AG09309 (cell line): ENCODE measurements at regions not wholly inside any gene's neighbourhood (a gene's known extent, or its start where the extent isn't known, plus 50 kb on each side); places are given as distances from the start of the nearest gene placed in this dataset.

Experiments
- DNase-seq: peaks from one replicate; pipeline ENCODE4 v3.0.0-alpha.2; 2010; ENCODE audit warnings: low read depth
- H3K4me3 ChIP-seq: 2 replicates; pipeline ENCODE4 v1.5.1; 2011; ENCODE audit warnings: mild to moderate bottlenecking, low read depth, low read length, moderate library complexity; ENCODE audit not compliant: control insufficient read depth
- TF ChIP-seq, protein P1 (sequence below): IDR thresholded peaks from 2 replicates; pipeline ENCODE4 v1.5.1; 2011; ENCODE audit warnings: mild to moderate bottlenecking, low read depth, low read length, inconsistent platforms; ENCODE audit not compliant: insufficient read depth, control insufficient read depth; ENCODE audit errors: missing control alignments

DNA sequence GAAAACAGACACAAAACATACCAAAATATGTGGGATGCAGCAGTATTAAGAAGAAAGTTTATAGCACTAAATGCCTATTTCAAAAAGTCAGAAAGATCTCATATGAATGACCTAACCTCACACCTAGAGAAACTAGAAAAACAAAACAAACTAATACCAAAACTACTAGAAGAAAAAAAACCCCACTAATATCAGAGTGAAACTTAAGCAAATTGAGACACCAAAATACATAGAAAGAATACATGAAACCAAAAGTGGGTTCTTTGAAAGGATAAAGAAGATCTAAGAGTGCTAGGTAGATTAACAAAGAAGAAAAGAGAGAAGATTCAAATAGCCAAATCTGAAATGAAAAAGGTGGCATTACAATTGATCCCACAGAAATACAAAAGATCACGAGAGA is 494.1 kb downstream of the SH2D4B start:
- DNase-seq: no peak
- TF ChIP-seq, protein P1, sequence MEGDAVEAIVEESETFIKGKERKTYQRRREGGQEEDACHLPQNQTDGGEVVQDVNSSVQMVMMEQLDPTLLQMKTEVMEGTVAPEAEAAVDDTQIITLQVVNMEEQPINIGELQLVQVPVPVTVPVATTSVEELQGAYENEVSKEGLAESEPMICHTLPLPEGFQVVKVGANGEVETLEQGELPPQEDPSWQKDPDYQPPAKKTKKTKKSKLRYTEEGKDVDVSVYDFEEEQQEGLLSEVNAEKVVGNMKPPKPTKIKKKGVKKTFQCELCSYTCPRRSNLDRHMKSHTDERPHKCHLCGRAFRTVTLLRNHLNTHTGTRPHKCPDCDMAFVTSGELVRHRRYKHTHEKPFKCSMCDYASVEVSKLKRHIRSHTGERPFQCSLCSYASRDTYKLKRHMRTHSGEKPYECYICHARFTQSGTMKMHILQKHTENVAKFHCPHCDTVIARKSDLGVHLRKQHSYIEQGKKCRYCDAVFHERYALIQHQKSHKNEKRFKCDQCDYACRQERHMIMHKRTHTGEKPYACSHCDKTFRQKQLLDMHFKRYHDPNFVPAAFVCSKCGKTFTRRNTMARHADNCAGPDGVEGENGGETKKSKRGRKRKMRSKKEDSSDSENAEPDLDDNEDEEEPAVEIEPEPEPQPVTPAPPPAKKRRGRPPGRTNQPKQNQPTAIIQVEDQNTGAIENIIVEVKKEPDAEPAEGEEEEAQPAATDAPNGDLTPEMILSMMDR: no peak
- H3K4me3 ChIP-seq: no peak overlapping the region

DNA sequence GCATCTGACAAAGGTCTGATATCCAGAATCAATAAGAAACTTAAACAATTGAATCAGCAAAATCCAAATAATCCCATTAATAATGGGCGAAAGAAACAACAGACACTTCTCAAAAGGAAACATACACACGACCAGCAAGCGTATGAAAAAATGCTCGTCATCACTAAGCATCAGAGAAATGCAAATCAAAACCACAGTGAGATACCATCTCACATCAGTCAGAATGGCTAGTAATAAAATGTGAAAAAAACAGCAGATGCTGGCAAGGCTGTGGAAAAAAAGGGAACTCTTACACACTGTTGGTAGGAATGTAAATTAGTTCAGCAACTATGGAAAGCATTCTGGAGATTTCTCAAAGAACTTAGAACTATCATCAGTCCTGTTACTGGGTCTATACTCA is 496.7 kb downstream of the SH2D4B start:
- TF ChIP-seq, protein P1: no peak
- no peak for DNase-seq
- H3K4me3 ChIP-seq: no peak overlapping the region

DNA sequence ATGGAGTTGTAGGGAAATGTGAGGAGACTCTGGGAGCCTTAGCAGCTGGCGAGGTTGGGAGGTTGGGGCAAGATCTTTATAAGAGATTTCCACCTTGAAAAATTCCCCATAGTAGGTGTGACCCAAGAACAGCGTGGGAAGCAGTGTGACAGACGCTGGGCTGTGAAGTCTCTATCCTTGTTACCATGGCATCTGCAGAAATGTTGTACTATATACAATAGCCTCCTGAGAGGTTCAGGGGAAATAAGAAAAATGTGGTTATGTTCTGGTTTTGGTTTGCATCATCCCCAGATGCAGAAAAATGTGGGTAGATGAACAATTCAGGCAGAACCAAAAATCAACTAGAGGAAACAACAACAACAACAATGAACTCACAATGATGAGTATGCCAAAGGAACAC is 498.6 kb downstream of the SH2D4B start:
- H3K4me3 ChIP-seq: no peak overlapping the region
- TF ChIP-seq, protein P1: no peak
- DNase-seq: no peak

DNA sequence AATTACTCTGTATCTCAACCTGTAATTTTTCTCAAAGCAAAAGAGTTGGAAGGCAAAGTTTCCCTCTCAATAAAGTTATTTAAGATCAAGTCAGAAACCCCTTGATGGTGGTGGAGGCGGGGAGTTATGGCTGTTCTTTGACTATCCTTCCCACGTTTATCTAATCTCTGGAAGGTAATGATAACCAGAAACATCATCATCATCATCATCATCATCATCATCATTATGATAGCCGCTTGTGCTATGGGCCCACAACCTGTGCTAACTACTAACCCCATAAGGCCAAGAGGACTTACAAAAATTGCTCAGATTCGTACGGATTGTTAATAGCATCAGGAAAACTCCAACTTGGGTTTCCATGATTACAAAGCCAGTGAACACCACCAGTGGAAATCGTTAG is 502.3 kb downstream of the SH2D4B start:
- no peak overlapping the region for H3K4me3 ChIP-seq
- no peak for DNase-seq
- TF ChIP-seq, protein P1: no peak

DNA sequence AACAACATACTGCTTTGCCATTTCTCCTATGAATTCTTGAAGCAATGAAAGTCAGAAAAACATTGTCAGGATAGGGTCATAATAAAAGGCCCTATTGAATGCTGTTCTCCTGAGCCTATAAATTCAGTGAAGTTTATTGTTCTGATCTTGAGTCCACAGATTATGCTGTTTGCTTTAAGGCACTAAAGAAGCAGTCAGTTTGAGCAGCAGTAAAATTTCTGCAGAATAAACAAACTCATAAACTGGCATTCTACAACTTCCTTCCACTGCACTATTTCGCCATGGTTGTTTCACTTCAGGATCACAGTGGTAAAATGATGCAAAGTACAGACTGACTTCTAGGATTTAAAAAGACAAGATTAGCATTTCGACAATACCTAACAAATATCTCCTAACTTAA is 503.2 kb downstream of the SH2D4B start:
- TF ChIP-seq, protein P1: no peak
- H3K4me3 ChIP-seq: no peak overlapping the region
- DNase-seq: no peak

DNA sequence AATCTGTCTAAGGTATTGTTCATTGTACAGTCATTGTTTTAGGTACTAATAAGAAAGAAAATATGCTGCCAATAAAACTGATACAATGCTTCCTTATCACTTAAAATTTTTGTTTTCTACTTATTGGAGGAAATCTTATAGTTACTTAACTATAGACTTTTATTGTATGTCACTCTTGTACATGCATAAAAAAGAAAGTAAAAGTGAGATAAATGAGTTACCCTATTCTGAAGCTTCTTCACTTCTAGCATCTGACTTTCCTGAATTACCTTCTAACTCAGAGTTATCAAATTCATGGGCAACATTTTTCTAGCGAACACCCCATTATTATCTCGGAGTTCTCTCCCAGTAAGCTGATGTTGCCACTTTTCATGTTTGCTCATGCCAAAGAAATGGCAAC is 504.9 kb downstream of the SH2D4B start:
- H3K4me3 ChIP-seq: no peak overlapping the region
- DNase-seq: no peak
- TF ChIP-seq, protein P1: no peak

DNA sequence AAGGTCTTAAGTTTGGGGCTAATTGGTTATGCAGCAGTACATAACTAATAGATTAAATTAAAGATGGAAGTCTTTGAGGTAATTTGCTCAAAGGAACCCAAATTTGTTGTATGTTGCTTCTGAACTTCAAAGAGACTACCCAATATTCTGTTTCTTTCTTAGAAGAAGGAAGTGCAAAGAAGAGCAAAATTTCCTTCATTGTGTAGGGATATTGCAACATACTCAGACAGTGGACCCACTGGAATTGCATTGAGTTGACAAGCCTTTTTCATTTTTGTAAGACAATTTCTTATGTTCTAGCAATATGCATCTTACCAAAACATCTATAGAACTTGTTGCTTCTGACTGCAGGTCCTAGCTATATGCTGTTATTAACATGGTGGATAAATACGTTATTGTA is 527.8 kb downstream of the SH2D4B start:
- TF ChIP-seq, protein P1: no peak
- no peak for DNase-seq
- H3K4me3 ChIP-seq: no peak overlapping the region
